Retinal pigment epithelial cell (primary cell): ENCODE measurements at regions not wholly inside any gene's neighbourhood (a gene's known extent, or its start where the extent isn't known, plus 50 kb on each side); places are given as distances from the start of the nearest gene placed in this dataset.

Experiments
- DNase-seq: peaks from one replicate; pipeline ENCODE4 v3.0.0-alpha.2; 2010; ENCODE audit warnings: low read depth
- H3K4me3 ChIP-seq: 2 replicates; pipeline ENCODE4 v1.5.1; 2011; ENCODE audit warnings: mild to moderate bottlenecking, low read length, control low read depth, moderate library complexity
- TF ChIP-seq, protein P1 (sequence below): conservative IDR thresholded peaks from 2 replicates; pipeline ENCODE4 v1.5.1; 2011; ENCODE audit warnings: low read depth, low read length, control low read depth, inconsistent platforms

DNA sequence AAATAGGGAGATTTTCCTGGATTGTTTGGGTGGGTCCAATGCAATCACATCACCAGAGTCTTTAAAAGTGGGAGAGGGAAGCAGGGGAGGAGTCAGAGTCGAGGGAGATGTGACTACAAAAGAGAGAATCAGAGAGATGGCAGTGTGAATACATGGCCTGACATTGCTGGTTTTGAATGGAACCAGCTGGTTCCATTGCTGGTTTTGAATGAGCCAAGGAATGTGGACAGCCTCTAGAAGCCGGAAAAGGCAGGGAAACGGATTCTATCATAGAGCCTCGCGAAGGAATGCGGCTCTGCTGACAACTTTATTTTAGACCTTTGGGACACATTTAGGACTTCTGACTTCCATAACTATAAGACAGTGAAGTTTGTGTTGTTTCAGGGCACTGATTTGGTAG lies 627.0 kb upstream of the HTR2C start:
- no peak for DNase-seq
- no peak overlapping the region for H3K4me3 ChIP-seq
- TF ChIP-seq, protein P1, sequence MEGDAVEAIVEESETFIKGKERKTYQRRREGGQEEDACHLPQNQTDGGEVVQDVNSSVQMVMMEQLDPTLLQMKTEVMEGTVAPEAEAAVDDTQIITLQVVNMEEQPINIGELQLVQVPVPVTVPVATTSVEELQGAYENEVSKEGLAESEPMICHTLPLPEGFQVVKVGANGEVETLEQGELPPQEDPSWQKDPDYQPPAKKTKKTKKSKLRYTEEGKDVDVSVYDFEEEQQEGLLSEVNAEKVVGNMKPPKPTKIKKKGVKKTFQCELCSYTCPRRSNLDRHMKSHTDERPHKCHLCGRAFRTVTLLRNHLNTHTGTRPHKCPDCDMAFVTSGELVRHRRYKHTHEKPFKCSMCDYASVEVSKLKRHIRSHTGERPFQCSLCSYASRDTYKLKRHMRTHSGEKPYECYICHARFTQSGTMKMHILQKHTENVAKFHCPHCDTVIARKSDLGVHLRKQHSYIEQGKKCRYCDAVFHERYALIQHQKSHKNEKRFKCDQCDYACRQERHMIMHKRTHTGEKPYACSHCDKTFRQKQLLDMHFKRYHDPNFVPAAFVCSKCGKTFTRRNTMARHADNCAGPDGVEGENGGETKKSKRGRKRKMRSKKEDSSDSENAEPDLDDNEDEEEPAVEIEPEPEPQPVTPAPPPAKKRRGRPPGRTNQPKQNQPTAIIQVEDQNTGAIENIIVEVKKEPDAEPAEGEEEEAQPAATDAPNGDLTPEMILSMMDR, result no peak

DNA sequence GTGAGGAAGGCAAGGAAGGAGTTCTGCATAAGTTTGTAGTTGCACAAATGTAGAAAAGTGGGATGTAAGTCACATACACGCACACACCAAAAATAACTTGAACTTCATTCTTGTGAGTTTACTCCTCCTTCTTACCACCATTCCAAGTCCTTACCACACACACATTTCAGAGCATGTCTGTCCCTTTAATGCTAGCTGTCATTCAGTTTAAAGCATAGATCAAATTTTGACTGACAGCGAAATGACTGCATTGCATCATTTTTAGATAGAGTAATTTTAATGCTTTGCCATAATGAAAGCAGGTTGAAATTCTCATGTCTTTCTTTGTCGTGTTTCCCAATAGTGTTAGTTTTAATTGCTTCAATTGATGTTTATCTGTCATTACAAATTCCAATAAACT lies 629.6 kb upstream of the HTR2C start:
- TF ChIP-seq, protein P1, result no peak
- DNase-seq, result no peak
- H3K4me3 ChIP-seq, result no peak overlapping the region

DNA sequence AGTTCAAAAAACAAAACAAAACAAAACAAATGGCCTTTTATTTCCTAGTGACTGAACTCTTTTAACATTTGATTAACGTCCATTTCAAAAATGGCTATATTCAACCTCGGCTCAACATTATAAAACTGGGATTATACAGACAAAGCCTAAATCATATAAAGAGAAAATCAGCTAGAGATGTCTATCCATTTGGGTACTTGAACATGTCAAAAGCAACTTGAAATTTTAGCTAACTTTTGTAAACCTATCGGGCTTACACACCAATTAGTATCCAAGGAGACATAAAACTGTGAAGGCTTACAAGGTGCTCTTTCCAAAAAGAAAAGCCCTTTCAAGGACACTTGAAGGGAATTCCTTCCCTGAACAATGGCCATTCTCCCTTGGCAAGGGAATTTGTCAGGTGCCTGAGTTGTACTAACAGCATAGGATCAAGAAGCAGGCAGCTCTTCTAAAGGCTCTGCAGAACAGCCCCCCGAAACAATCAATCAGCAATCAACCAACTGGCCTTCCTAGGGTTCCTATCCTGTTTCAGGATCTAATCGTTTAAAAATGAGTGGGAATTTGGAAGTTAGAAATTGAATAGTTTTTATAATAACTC lies 633.7 kb upstream of the HTR2C start:
- no peak for DNase-seq
- TF ChIP-seq, protein P1, result no peak
- H3K4me3 ChIP-seq, result no peak overlapping the region

DNA sequence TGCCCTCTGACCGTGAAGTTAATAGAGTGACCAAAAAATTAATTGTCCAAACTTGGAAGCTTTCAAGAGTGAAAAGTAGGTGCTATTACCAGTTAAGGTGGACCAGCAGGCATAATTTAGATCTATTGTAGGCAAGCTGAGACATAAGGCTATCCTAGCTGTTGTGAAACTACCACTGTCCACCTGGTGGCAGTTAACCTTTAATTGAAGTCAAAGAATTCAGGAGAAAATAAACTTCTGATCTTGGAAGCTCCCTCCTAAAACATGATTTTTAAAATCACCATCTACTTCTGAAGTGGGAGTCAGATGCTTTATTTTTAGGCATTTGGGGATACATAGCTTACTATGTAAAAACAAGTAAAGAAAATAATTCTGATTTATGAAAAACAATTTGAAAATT lies 636.3 kb upstream of the HTR2C start:
- TF ChIP-seq, protein P1, result peak; percentile 46
- DNase-seq, result no peak
- no peak overlapping the region for H3K4me3 ChIP-seq

DNA sequence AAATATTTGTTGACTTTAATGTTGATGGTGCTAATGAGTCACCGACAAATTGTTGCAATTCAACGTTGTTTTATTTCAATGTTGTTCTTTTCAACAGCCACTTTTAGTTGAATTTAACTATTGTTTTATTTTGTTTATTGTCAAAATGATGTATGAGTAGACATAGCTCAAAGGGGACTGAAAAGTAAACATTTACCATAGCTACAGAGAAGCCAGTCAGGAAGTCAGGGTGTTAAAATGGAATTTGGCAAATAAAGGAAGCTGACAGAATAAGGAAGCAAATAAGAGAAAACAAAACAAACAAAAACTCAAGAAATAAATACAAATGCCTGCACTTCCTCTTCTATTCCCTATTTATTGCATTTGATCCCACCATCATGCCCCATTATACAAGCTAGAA lies 648.4 kb upstream of the HTR2C start:
- DNase-seq, result no peak
- H3K4me3 ChIP-seq, result no peak overlapping the region
- TF ChIP-seq, protein P1, result no peak

DNA sequence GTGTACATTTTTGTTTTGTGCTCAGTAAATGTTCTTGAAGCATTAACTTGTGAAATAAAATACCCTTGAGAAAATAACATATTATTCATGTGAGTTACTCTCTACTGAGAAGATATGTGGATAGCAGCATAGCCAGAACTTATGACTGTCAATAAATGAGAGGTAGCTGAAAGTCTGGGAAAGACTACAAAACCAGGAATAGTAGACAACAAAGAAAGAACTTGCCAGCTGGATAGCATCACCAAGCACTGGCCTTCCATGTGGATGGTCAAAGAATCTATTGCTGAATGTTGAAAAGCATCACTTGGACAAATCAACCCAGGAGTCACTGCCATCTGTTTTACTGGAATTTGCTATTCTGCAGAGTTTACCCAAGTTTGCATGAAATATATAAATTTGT lies 650.0 kb upstream of the HTR2C start:
- no peak for DNase-seq
- TF ChIP-seq, protein P1, result no peak

DNA sequence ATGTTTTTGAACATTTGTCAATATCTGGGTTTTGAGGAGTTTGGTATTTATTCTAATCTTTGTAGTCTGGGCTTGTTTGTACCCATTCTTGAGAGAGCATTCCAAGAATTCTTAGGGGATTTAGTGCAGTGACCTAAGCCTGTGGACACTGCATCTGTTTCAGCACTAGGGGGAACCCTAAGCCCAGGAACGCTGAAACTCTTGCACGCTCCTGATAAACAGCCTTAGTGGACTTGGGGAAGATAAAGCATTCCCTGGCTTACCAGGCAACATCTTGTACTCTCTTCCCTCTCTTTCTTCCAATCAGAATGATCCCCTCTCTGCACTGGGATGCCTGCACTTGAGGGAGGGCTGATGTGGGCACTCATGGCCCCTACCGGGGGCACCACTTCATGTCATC lies 654.9 kb upstream of the HTR2C start:
- TF ChIP-seq, protein P1, result peak; percentile 85
- no peak overlapping the region for H3K4me3 ChIP-seq
- peak; percentile 63 for DNase-seq

More for the DNA sequence above, 650.0 kb upstream of the HTR2C start:
- no peak overlapping the region for H3K4me3 ChIP-seq
